Nephron (organoid): ENCODE measurements at regions not wholly inside any gene's neighbourhood (a gene's known extent, or its start where the extent isn't known, plus 50 kb on each side); places are given as distances from the start of the nearest gene placed in this dataset.

Experiments
- H3K27ac Mint-ChIP-seq, 3 experiments: 2 replicates each; pipeline ENCODE4 v1.8.0; 2020; ENCODE audit warnings: mixed read lengths in 3 of 3, mild to moderate bottlenecking in 2 of 3, moderate library complexity in 1 of 3
- H3K27me3 Mint-ChIP-seq: 2 replicates; pipeline ENCODE4 v1.8.0; 2021; ENCODE audit warnings: low read depth, mild to moderate bottlenecking, moderate library complexity, mixed read lengths
- H3K36me3 Mint-ChIP-seq: 2 replicates; pipeline ENCODE4 v1.8.0; 2020; ENCODE audit warnings: low read depth, mixed read lengths
- H3K4me1 Mint-ChIP-seq: 2 replicates; pipeline ENCODE4 v1.8.0; 2020; ENCODE audit warnings: mixed read lengths
- H3K4me3 Mint-ChIP-seq, 3 experiments: 2 replicates each; pipeline ENCODE4 v1.8.0; 2020; ENCODE audit warnings: mild to moderate bottlenecking in 3 of 3, mixed read lengths in 3 of 3, moderate library complexity in 2 of 3
- H3K9me3 Mint-ChIP-seq: 2 replicates; pipeline ENCODE4 v1.8.0; 2020; ENCODE audit warnings: mixed read lengths
- CTCF ChIP-seq, 3 experiments: fragments of 200-600 bp; sonication (generic); IDR thresholded peaks; one replicate each; pipeline ENCODE4 v1.5.0; 2021; ENCODE audit warnings: antibody characterized with exemption in 3 of 3; ENCODE audit not compliant: unreplicated experiment in 3 of 3

DNA sequence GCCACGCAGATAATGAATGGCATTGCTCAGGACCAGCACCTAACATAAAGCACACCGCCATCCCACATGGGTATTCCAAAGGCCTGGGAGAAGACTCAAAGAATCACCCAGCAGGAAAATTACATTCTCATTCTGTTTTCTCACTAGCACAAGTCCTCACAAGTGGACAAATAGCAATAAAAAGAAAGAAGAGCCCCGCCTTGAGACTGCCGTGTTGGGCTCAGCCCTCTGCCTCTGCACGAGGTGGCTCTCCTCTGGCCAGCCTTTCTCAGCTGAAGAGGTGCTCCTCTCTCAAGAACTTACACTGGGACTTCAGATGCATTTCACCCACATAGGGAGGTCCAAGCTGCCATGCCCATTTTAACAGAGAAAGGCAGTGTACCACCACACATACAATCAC lies 207.5 kb downstream of the SPTSSA start:
- Mint-ChIP-seq H3K9me3 (no peaks in the 10 kb centered on the region), H3K27ac (no peak overlapping the region), H3K4me1 (no peaks in the 10 kb centered on the region), H3K36me3 (no peaks in the 10 kb centered on the region), H3K4me3 (no peak overlapping the region), H3K27me3 (peaks cover 4% of the 10 kb centered on the region)
- TF ChIP-seq CTCF (IDR thresholded peaks at IDR 0.05; ENCODE audit: unreplicated experiment in 3 of 3) = no peak

DNA sequence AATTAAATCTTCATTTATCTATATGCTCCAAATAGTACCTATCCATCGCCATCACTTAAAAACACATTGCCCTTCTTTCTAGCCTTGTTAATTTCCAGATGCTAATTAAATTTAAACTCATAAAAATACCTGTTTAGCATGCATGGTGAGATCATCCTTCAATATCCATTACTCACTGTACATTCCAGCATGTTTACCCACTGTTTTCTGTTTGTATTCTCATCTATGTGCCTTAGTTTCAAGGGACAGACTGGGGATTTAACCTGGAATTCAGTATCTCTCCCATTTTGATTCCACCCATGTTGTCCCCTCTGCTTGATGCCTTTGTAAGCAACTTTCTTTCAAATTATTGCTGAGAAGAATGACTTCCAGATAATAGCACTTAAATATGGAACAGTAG lies 208.0 kb downstream of the SPTSSA start:
- H3K36me3 Mint-ChIP-seq = no peaks in the 10 kb centered on the region
- peaks cover 4% of the 10 kb centered on the region for H3K27me3 Mint-ChIP-seq
- no peak for TF ChIP-seq CTCF (IDR thresholded peaks at IDR 0.05; ENCODE audit: unreplicated experiment in 3 of 3)
- no peak overlapping the region for H3K27ac Mint-ChIP-seq
- no peaks in the 10 kb centered on the region for H3K4me1 Mint-ChIP-seq
- no peaks in the 10 kb centered on the region for H3K9me3 Mint-ChIP-seq
- no peak overlapping the region for H3K4me3 Mint-ChIP-seq

DNA sequence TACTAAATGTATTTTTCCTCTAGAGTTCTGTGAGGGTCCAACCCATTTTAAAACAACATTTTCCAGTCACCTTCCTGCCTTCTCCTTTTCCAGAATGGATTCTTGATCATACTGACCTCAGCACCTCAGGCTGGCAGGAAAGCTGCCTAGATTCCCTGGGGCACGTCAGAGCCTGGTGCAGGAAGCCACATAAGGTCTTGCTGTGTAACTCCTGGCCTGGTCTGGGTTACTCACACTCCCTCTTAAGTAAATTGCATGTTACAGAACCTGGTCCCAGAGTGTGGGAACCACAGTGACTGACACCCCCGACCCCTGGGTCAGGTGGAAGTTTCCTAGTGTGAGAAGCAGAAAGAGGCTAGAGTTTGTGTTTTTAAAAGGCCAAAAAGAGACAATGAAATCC lies 209.8 kb downstream of the SPTSSA start:
- peaks cover 4% of the 10 kb centered on the region for H3K27me3 Mint-ChIP-seq
- H3K4me3 Mint-ChIP-seq = no peak overlapping the region
- H3K27ac Mint-ChIP-seq = peak overlapping the region in 2 of 3 experiments; percentile 18 to 21
- no peaks in the 10 kb centered on the region for H3K9me3 Mint-ChIP-seq
- no peaks in the 10 kb centered on the region for H3K4me1 Mint-ChIP-seq
- TF ChIP-seq CTCF (IDR thresholded peaks at IDR 0.05; ENCODE audit: unreplicated experiment in 3 of 3) = no peak
- no peaks in the 10 kb centered on the region for H3K36me3 Mint-ChIP-seq

GRCh38 chr14:34251662-34252061 lies 210.4 kb downstream of the SPTSSA start:
- Mint-ChIP-seq H3K27me3 (peaks cover 4% of the 10 kb centered on the region), H3K9me3 (no peaks in the 10 kb centered on the region), H3K27ac (peak overlapping the region in 2 of 3 experiments; percentile 18 to 21), H3K4me1 (no peaks in the 10 kb centered on the region), H3K36me3 (no peaks in the 10 kb centered on the region), H3K4me3 (no peak overlapping the region)
- TF ChIP-seq CTCF (IDR thresholded peaks at IDR 0.05; ENCODE audit: unreplicated experiment in 3 of 3) = no peak

- Mint-ChIP-seq H3K9me3 (no peaks in the 10 kb centered on the region), H3K4me3 (no peak overlapping the region), H3K36me3 (no peaks in the 10 kb centered on the region), H3K4me1 (no peaks in the 10 kb centered on the region), H3K27ac (no peak overlapping the region), H3K27me3 (peaks cover 7% of the 10 kb centered on the region)
- TF ChIP-seq CTCF (IDR thresholded peaks at IDR 0.05; ENCODE audit: unreplicated experiment in 3 of 3) = no peak
These were observed 211.1 kb downstream of the SPTSSA start for GRCh38 chr14:34250959-34251358.

DNA sequence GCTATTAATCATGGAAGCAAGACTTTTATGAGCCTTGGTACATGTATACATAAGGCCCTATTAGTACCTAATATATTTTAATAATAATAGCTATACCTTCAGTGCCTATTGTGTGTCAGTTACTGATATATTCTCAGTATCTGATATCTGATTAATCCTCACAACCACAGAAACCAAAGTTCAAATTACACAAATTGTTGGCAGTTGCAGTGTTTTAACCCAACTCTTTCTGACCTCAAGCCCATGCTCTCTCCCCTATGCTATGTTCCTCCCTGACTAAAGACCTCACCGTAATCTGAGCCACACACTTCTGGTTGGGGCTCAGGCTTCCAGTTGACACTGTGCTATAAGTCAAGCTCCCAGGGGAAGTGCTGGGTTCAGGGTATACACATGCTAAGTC lies 214.4 kb downstream of the SPTSSA start:
- Mint-ChIP-seq H3K4me1 (no peaks in the 10 kb centered on the region), H3K27ac (no peak overlapping the region), H3K9me3 (no peaks in the 10 kb centered on the region), H3K27me3 (peaks cover 7% of the 10 kb centered on the region), H3K36me3 (no peaks in the 10 kb centered on the region), H3K4me3 (no peak overlapping the region)
- TF ChIP-seq CTCF (IDR thresholded peaks at IDR 0.05; ENCODE audit: unreplicated experiment in 3 of 3) = no peak
